ENCODE measurements at regions not wholly inside any gene's neighbourhood (a gene's known extent, or its start where the extent isn't known, plus 50 kb on each side); places are given as distances from the start of the nearest gene placed in this dataset.
A peak's percentile ranks its signal among the peaks of the same experiment; 100 is the strongest.

DNA sequence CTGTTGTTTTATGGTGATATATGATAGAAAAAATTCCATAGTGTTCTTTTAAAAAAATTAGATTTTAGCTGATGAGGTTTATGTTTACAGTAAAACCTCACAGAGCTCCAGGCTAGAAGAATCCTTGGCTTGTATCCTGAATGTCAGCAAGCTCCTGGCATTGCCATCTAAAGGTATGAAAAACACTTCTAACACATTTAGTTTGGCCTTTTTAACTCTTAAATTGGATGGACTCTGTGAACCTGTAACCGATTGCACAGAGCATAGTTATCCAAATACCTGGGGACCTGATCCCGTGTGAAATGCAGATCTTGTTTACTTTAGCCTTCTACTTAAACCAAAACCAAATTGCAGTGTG is 241.1 kb upstream of the DCN start:
- H3K4me2 ChIP-seq (ENCODE audit: low read length), result no peak overlapping the region
- ChIA-PET POLR2A (ENCODE audit: unreplicated experiment) (no interaction called here), CTCF (no interaction called here)
- ATAC-seq (no peak), DNase-seq (no peak)
- no peaks in the 10 kb centered on the region for H3K27me3 ChIP-seq (ENCODE audit: low read length)
- H3K79me2 ChIP-seq (ENCODE audit: low read length), result no peaks in the 10 kb centered on the region
- BruUV-seq (replicated peaks), result no TSS peak
- H3K9ac ChIP-seq (ENCODE audit: low read length), result no peak overlapping the region
- no peaks in the 10 kb centered on the region for H4K20me1 ChIP-seq (ENCODE audit: low read length)
- H2AFZ ChIP-seq (ENCODE audit: low read length), result no peak overlapping the region
- H3K9me3 ChIP-seq (ENCODE audit: low read length), result no peaks in the 10 kb centered on the region
- no peak overlapping the region for H3K27ac ChIP-seq (ENCODE audit: low read length)
- H3K36me3 ChIP-seq (ENCODE audit: low read depth, low read length), result no peaks in the 10 kb centered on the region
- intact Hi-C loops (cut with micrococcal nuclease), result no loop called here
- peaks cover 21% of the 10 kb centered on the region for H3K4me1 ChIP-seq (ENCODE audit: insufficient read depth, low read length)
- no peaks in the 10 kb centered on the region for H3K9me2 ChIP-seq (replicated peaks; ENCODE audit: low read length)
- TF ChIP-seq EZH2phosphoT487 (IDR thresholded peaks at IDR 0.05; ENCODE audit: borderline replicate concordance, low read length) (no peak), EZH2 (IDR thresholded peaks at IDR 0.05; ENCODE audit: low read length, unreplicated experiment) (no peak)
- TF ChIP-seq, protein P1, sequence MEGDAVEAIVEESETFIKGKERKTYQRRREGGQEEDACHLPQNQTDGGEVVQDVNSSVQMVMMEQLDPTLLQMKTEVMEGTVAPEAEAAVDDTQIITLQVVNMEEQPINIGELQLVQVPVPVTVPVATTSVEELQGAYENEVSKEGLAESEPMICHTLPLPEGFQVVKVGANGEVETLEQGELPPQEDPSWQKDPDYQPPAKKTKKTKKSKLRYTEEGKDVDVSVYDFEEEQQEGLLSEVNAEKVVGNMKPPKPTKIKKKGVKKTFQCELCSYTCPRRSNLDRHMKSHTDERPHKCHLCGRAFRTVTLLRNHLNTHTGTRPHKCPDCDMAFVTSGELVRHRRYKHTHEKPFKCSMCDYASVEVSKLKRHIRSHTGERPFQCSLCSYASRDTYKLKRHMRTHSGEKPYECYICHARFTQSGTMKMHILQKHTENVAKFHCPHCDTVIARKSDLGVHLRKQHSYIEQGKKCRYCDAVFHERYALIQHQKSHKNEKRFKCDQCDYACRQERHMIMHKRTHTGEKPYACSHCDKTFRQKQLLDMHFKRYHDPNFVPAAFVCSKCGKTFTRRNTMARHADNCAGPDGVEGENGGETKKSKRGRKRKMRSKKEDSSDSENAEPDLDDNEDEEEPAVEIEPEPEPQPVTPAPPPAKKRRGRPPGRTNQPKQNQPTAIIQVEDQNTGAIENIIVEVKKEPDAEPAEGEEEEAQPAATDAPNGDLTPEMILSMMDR (conservative IDR thresholded peaks at IDR 0.05; ENCODE audit: low read depth, low read length), result no peak
- H3F3A ChIP-seq (ENCODE audit: low read length, unreplicated experiment), result no peaks in the 10 kb centered on the region
- H3K4me3 ChIP-seq (ENCODE audit: low read length), result no peak overlapping the region

DNA sequence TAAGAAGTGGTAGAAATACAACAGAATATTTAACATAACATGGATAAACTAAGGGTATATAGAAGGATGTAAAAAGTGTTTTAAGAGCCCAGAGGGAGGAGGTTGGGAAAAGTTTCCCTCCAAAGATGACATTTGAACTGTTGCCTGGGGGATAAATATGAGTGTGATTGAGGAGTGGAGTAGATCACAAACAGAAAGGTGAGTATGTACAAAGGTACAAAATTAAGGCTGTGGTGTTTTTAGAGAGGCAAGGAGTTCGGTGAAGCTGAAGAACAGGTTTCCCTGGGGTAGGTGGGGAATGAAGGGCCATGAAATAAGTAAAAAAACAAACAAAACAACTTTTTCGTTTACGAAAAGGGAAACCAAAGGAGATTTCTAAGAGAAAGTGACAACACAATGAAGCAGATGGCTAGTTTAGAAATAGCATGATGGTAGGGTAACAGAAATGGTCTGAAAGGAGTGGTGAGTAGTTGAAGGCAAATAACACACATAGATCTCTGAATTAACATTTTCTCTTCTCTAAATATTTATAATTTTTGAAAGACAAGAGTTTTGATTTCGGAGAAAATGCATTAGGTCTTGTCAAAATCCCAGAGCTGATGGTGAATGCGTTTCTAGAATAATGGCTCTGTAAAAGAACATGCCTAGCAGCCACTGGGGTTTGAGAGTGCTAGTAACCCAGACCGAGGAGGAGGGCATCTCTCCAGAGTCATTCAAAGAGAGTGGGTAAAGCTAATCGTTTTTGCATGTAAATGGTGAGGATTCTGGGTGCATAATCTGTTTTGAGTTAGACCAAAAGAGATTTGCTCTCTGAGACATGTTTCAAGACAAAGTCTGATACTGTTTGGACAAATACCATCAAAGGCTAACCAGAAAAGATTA is 240.4 kb upstream of the DCN start:
- no peaks in the 10 kb centered on the region for H3K36me3 ChIP-seq (ENCODE audit: low read depth, low read length)
- no peaks in the 10 kb centered on the region for H4K20me1 ChIP-seq (ENCODE audit: low read length)
- no peaks in the 10 kb centered on the region for H3K9me3 ChIP-seq (ENCODE audit: low read length)
- H3K4me3 ChIP-seq (ENCODE audit: low read length), result peak overlapping the region; percentile 8; the same call in 1 of the 2 replicates
- peaks cover 21% of the 10 kb centered on the region for H3K4me1 ChIP-seq (ENCODE audit: insufficient read depth, low read length)
- BruUV-seq (replicated peaks), result no TSS peak
- H3K79me2 ChIP-seq (ENCODE audit: low read length), result no peaks in the 10 kb centered on the region
- DNase-seq (peak; percentile 60), ATAC-seq (no peak; the same call in 1 of the 2 replicates)
- H3K4me2 ChIP-seq (ENCODE audit: low read length), result peak overlapping the region; percentile 49
- peak overlapping the region; percentile 32 for H3K27ac ChIP-seq (ENCODE audit: low read length)
- ChIA-PET CTCF (no interaction called here), POLR2A (ENCODE audit: unreplicated experiment) (no interaction called here)
- no peak overlapping the region for H3K9ac ChIP-seq (ENCODE audit: low read length)
- H3K9me2 ChIP-seq (replicated peaks; ENCODE audit: low read length), result no peaks in the 10 kb centered on the region
- H3K27me3 ChIP-seq (ENCODE audit: low read length), result no peaks in the 10 kb centered on the region
- intact Hi-C loops (cut with micrococcal nuclease), result no loop called here
- TF ChIP-seq EZH2phosphoT487 (IDR thresholded peaks at IDR 0.05; ENCODE audit: borderline replicate concordance, low read length) (no peak), EZH2 (IDR thresholded peaks at IDR 0.05; ENCODE audit: low read length, unreplicated experiment) (no peak)
- TF ChIP-seq, protein P1 (conservative IDR thresholded peaks at IDR 0.05; ENCODE audit: low read depth, low read length), result no peak
- peak overlapping the region; percentile 61 for H2AFZ ChIP-seq (ENCODE audit: low read length)
- H3F3A ChIP-seq (ENCODE audit: low read length, unreplicated experiment), result no peaks in the 10 kb centered on the region

DNA sequence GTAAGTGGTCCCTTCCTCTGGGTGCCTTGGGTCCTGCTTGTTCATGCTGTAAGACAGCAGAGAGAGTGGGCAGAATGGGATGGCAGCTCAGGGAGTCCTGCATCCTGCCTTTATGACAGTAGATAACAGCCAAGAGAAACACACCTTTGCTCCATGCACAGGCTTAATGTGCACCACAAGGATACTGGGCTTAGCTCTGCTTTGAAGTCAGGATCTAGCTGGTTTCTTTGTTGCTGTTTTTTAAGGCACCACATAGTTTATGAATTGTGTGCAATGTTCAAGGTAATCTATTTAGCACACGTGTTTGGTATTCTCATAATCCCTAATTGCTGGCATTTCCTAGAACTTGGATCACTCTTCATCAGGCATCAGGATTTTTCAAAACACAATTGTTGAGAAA is 239.5 kb upstream of the DCN start:
- ATAC-seq (no peak), DNase-seq (no peak)
- no peaks in the 10 kb centered on the region for H3K36me3 ChIP-seq (ENCODE audit: low read depth, low read length)
- peak overlapping the region; percentile 32 for H3K27ac ChIP-seq (ENCODE audit: low read length)
- no peak overlapping the region for H3K9ac ChIP-seq (ENCODE audit: low read length)
- H3K27me3 ChIP-seq (ENCODE audit: low read length), result no peaks in the 10 kb centered on the region
- CTCF ChIA-PET, result no interaction called here
- H2AFZ ChIP-seq (ENCODE audit: low read length), result peak overlapping the region; percentile 7; the same call in 1 of the 2 replicates
- no peaks in the 10 kb centered on the region for H3K79me2 ChIP-seq (ENCODE audit: low read length)
- no peak for TF ChIP-seq EZH2 (IDR thresholded peaks at IDR 0.05; ENCODE audit: low read length, unreplicated experiment)
- TF ChIP-seq EZH2phosphoT487 (IDR thresholded peaks at IDR 0.05; ENCODE audit: borderline replicate concordance, low read length), result no peak
- TF ChIP-seq, protein P1 (conservative IDR thresholded peaks at IDR 0.05; ENCODE audit: low read depth, low read length), result no peak
- H4K20me1 ChIP-seq (ENCODE audit: low read length), result no peaks in the 10 kb centered on the region
- peaks cover 21% of the 10 kb centered on the region for H3K4me1 ChIP-seq (ENCODE audit: insufficient read depth, low read length)
- POLR2A ChIA-PET (ENCODE audit: unreplicated experiment), result no interaction called here
- H3K9me3 ChIP-seq (ENCODE audit: low read length), result no peaks in the 10 kb centered on the region
- no peaks in the 10 kb centered on the region for H3K9me2 ChIP-seq (replicated peaks; ENCODE audit: low read length)
- intact Hi-C loops (cut with micrococcal nuclease), result no loop called here
- no TSS peak for BruUV-seq (replicated peaks)
- H3F3A ChIP-seq (ENCODE audit: low read length, unreplicated experiment), result no peaks in the 10 kb centered on the region
- H3K4me3 ChIP-seq (ENCODE audit: low read length), result no peak overlapping the region
- peak overlapping the region; percentile 49; the same call in 1 of the 2 replicates for H3K4me2 ChIP-seq (ENCODE audit: low read length)

Measured in PC-3 (cell line).